Breast epithelium (tissue), 3 donors: ENCODE measurements at regions not wholly inside any gene's neighbourhood (a gene's known extent, or its start where the extent isn't known, plus 50 kb on each side); places are given as distances from the start of the nearest gene placed in this dataset.

Experiments used
- CTCF ChIP-seq, 3 donors: fragments of 450-650 bp; IDR thresholded peaks; one replicate each; pipeline ENCODE4 v1.5.1; 2016 to 2017; ENCODE audit warnings: antibody characterized with exemption in 3 of 3, mild to moderate bottlenecking in 3 of 3, moderate library complexity in 3 of 3
- POLR2A ChIP-seq: fragments of 450-650 bp; IDR thresholded peaks from one replicate; pipeline ENCODE4 v1.6.1; 2016; ENCODE audit warnings: antibody characterized with exemption, mild to moderate bottlenecking, moderate library complexity
- POLR2AphosphoS5 ChIP-seq, 3 donors: sonication (generic); formaldehyde crosslinking; IDR thresholded peaks; one replicate each; pipeline ENCODE4 v1.6.1; 2017; ENCODE audit warnings: antibody characterized with exemption in 3 of 3

GRCh38 chr10:111485767-111486166, 408.9 kb downstream of the ADRA2A start:
- TF ChIP-seq CTCF (IDR thresholded peaks at IDR 0.05) (no peak), POLR2AphosphoS5 (IDR thresholded peaks at IDR 0.05) (no peak), POLR2A (no peak)
